ENCODE measurements at regions not wholly inside any gene's neighbourhood (a gene's known extent, or its start where the extent isn't known, plus 50 kb on each side); places are given as distances from the start of the nearest gene placed in this dataset.

- no peak for TF ChIP-seq CTCF (IDR thresholded peaks at IDR 0.05; ENCODE audit: control insufficient read depth, extremely low read depth, insufficient read depth)
- no peak for DNase-seq (ENCODE audit: low read depth)
- H3K4me3 ChIP-seq (ENCODE audit: low read depth, low read length) = no peak overlapping the region
These were observed 126.2 kb upstream of the ETS2 start for GRCh38 chr21:38679534-38679933.

GRCh38 chr21:38680401-38680800, 125.3 kb upstream of the ETS2 start:
- no peak overlapping the region for H3K4me3 ChIP-seq (ENCODE audit: low read depth, low read length)
- DNase-seq (ENCODE audit: low read depth) = no peak
- TF ChIP-seq CTCF (IDR thresholded peaks at IDR 0.05; ENCODE audit: control insufficient read depth, extremely low read depth, insufficient read depth) = no peak

- no peak overlapping the region for H3K4me3 ChIP-seq (ENCODE audit: low read depth, low read length)
- TF ChIP-seq CTCF (IDR thresholded peaks at IDR 0.05; ENCODE audit: control insufficient read depth, extremely low read depth, insufficient read depth) = no peak
- DNase-seq (ENCODE audit: low read depth) = no peak
These were observed 122.5 kb upstream of the ETS2 start for GRCh38 chr21:38683222-38683621.

- TF ChIP-seq CTCF (IDR thresholded peaks at IDR 0.05; ENCODE audit: control insufficient read depth, extremely low read depth, insufficient read depth) = no peak
- H3K4me3 ChIP-seq (ENCODE audit: low read depth, low read length) = no peak overlapping the region
- no peak for DNase-seq (ENCODE audit: low read depth)
These were observed 117.7 kb upstream of the ETS2 start for GRCh38 chr21:38688068-38688467.

GRCh38 chr21:38691631-38692030, 114.1 kb upstream of the ETS2 start:
- H3K4me3 ChIP-seq (ENCODE audit: low read depth, low read length) = no peak overlapping the region
- TF ChIP-seq CTCF (IDR thresholded peaks at IDR 0.05; ENCODE audit: control insufficient read depth, extremely low read depth, insufficient read depth) = no peak
- no peak for DNase-seq (ENCODE audit: low read depth)

GRCh38 chr21:38696579-38696978, 109.2 kb upstream of the ETS2 start:
- TF ChIP-seq CTCF (IDR thresholded peaks at IDR 0.05; ENCODE audit: control insufficient read depth, extremely low read depth, insufficient read depth) = no peak
- H3K4me3 ChIP-seq (ENCODE audit: low read depth, low read length) = no peak overlapping the region
- no peak for DNase-seq (ENCODE audit: low read depth)

GRCh38 chr21:38699048-38699447, 106.7 kb upstream of the ETS2 start:
- TF ChIP-seq CTCF (IDR thresholded peaks at IDR 0.05; ENCODE audit: control insufficient read depth, extremely low read depth, insufficient read depth) = peak; percentile 18; the same call in 1 of the 2 replicates
- no peak for DNase-seq (ENCODE audit: low read depth)
- H3K4me3 ChIP-seq (ENCODE audit: low read depth, low read length) = no peak overlapping the region
